Common myeloid progenitor, CD34-positive (primary cell): ENCODE measurements at regions not wholly inside any gene's neighbourhood (a gene's known extent, or its start where the extent isn't known, plus 50 kb on each side); places are given as distances from the start of the nearest gene placed in this dataset.
"Not testable (repeated sequence)": the region's sequence is repeated elsewhere in the genome, so short reads cannot be mapped to it uniquely, and the experiment has no call there.

Experiments used
- CTCF ChIA-PET: fragments of 350-600 bp; sonication (Branson Sonifier 250); formaldehyde crosslinking; loops from one replicate; lab custom pipeline; 2021; ENCODE audit warnings: antibody characterized with exemption; lab: Charles Lee
- POLR2A ChIA-PET: fragments of 350-600 bp; sonication (Branson Sonifier 250); formaldehyde crosslinking; loops from one replicate; lab custom pipeline; 2021; ENCODE audit warnings: antibody characterized with exemption; lab: Charles Lee
- DNase-seq, 3 donors: peaks; one replicate each; pipeline versions ENCODE4 v3.0.0 to v3.0.0-alpha.2; 2013
- H3K27ac ChIP-seq, 2 experiments: 1 replicate in 1 of 2; 2 replicates in 1 of 2; pipeline ENCODE4 v1.7.0; 2013; ENCODE audit warnings: inconsistent platforms in 2 of 2, low read length in 2 of 2, mild to moderate bottlenecking in 2 of 2, low read depth in 1 of 2, moderate library complexity in 1 of 2; ENCODE audit not compliant: severe bottlenecking in 2 of 2, insufficient read depth in 1 of 2, poor library complexity in 1 of 2
- H3K27me3 ChIP-seq, 5 experiments: replicated peaks in 2 of 5; 1 replicate in 3 of 5; 2 replicates in 2 of 5; pipeline versions ENCODE4 v1.6.1 to v1.7.0; 2013; ENCODE audit warnings: low read length in 4 of 5, mild to moderate bottlenecking in 2 of 5, moderate library complexity in 2 of 5, inconsistent platforms in 1 of 5; ENCODE audit not compliant: insufficient read depth in 5 of 5, control insufficient read depth in 4 of 5
- H3K36me3 ChIP-seq, 4 experiments: 1 replicate in 2 of 4; 2 replicates in 2 of 4; pipeline versions ENCODE4 v1.6.1 to v1.7.0; 2013; ENCODE audit warnings: low read length in 3 of 4, control low read depth in 1 of 4, mild to moderate bottlenecking in 1 of 4; ENCODE audit not compliant: control insufficient read depth in 4 of 4, insufficient read depth in 4 of 4
- H3K4me1 ChIP-seq, 4 experiments: 1 replicate in 3 of 4; 2 replicates in 1 of 4; pipeline versions ENCODE4 v1.6.1 to v1.7.1; 2013; ENCODE audit warnings: low read length in 3 of 4, mild to moderate bottlenecking in 3 of 4, control low read depth in 1 of 4, inconsistent platforms in 1 of 4, moderate library complexity in 1 of 4; ENCODE audit not compliant: control insufficient read depth in 4 of 4, insufficient read depth in 4 of 4; ENCODE audit errors: control extremely low read depth in 1 of 4
- H3K4me3 ChIP-seq, 7 experiments: 1 replicate in 4 of 7; 2 replicates in 3 of 7; pipeline versions ENCODE4 v1.5.1 to v1.7.0; 2013; ENCODE audit warnings: mild to moderate bottlenecking in 7 of 7, low read length in 6 of 7, moderate library complexity in 6 of 7, inconsistent platforms in 2 of 7, low read depth in 2 of 7, control low read depth in 1 of 7; ENCODE audit not compliant: insufficient read depth in 4 of 7, control insufficient read depth in 1 of 7; ENCODE audit errors: extremely low read depth in 1 of 7
- H3K9me3 ChIP-seq, 5 experiments: 1 replicate in 4 of 5; 2 replicates in 1 of 5; pipeline versions ENCODE4 v1.6.1 to v1.7.1; 2013; ENCODE audit warnings: low read length in 4 of 5, mild to moderate bottlenecking in 2 of 5, inconsistent platforms in 1 of 5, low read depth in 1 of 5, moderate library complexity in 1 of 5; ENCODE audit not compliant: control insufficient read depth in 4 of 5, insufficient read depth in 2 of 5; ENCODE audit errors: control extremely low read depth in 1 of 5
- WGBS: methylation state at CpG from one replicate; pipeline ENCODE4 v1.1.5; 2013; ENCODE audit not compliant: insufficient coverage; 5-methylcytosine and 5-hydroxymethylcytosine counted together

GRCh38 chr9:109997682-109998081 is 210.3 kb downstream of the C9orf152 start:
- H3K27ac ChIP-seq: no peak overlapping the region
- 73% methylated on average over 4 of the region's 4 CpGs for WGBS
- H3K27me3 ChIP-seq: no peaks in the 10 kb centered on the region
- ChIA-PET CTCF (no interaction called here), POLR2A (no interaction called here)
- no peaks in the 10 kb centered on the region for H3K36me3 ChIP-seq
- DNase-seq: no peak
- no peaks in the 10 kb centered on the region for H3K4me1 ChIP-seq
- no peaks in the 10 kb centered on the region for H3K9me3 ChIP-seq
- no peak overlapping the region for H3K4me3 ChIP-seq

GRCh38 chr9:110005521-110005920 is 202.4 kb downstream of the C9orf152 start:
- POLR2A ChIA-PET: interaction anchor here (0.6 kb wide), 1 partner anchor 42 kb away, joined by 3 read pairs; no protein-coding TSS in a partner anchor
- H3K36me3 ChIP-seq, H3K9me3 ChIP-seq, CTCF ChIA-PET, H3K27ac ChIP-seq, H3K4me1 ChIP-seq, DNase-seq, H3K27me3 ChIP-seq, H3K4me3 ChIP-seq: not testable (repeated sequence)
- WGBS: 83% methylated on average over 2 of the region's 8 CpGs

GRCh38 chr9:110006657-110007056 is 201.3 kb downstream of the C9orf152 start:
- ChIA-PET CTCF (interaction anchor here (0.8 kb wide), 1 partner anchor 148 kb away, joined by 3 read pairs; no protein-coding TSS in a partner anchor), POLR2A (no interaction called here)
- H3K36me3 ChIP-seq: no peaks in the 10 kb centered on the region
- DNase-seq: no peak
- H3K9me3 ChIP-seq: no peaks in the 10 kb centered on the region
- no peak overlapping the region for H3K27ac ChIP-seq
- H3K4me1 ChIP-seq: no peaks in the 10 kb centered on the region
- H3K4me3 ChIP-seq: no peak overlapping the region
- peaks cover 0 to 4% (median 0%) of the 10 kb centered on the region in 5 experiments for H3K27me3 ChIP-seq
- WGBS: 80% methylated on average over 1 of the region's 2 CpGs

GRCh38 chr9:110007477-110008270 is 200.3 kb downstream of the C9orf152 start:
- CTCF ChIA-PET: no interaction called here

GRCh38 chr9:110008663-110009062 is 199.3 kb downstream of the C9orf152 start:
- Histone ChIP-seq H3K27me3 (peaks cover 0 to 8% (median 0%) of the 10 kb centered on the region in 5 experiments), H3K4me1 (no peaks in the 10 kb centered on the region), H3K27ac (no peak overlapping the region), H3K4me3 (no peak overlapping the region), H3K36me3 (no peaks in the 10 kb centered on the region), H3K9me3 (no peaks in the 10 kb centered on the region)
- POLR2A ChIA-PET: no interaction called here
- no peak for DNase-seq
- 85% methylated on average over 1 of the region's 1 CpG for WGBS
- CTCF ChIA-PET: no interaction called here

More at GRCh38 chr9:110007477-110008270, 200.3 kb downstream of the C9orf152 start:
- H3K27me3 ChIP-seq: peaks cover 0 to 4% (median 0%) of the 10 kb centered on the region in 5 experiments
- POLR2A ChIA-PET: no interaction called here
- H3K4me1 ChIP-seq: no peaks in the 10 kb centered on the region
- no peaks in the 10 kb centered on the region for H3K36me3 ChIP-seq
- 78% methylated on average over 3 of the region's 3 CpGs for WGBS
- H3K27ac ChIP-seq: no peak overlapping the region
- DNase-seq: no peak
- H3K4me3 ChIP-seq: no peak overlapping the region
- no peaks in the 10 kb centered on the region for H3K9me3 ChIP-seq

- Histone ChIP-seq H3K4me3 (no peak overlapping the region), H3K27ac (no peak overlapping the region), H3K9me3 (no peaks in the 10 kb centered on the region), H3K4me1 (no peaks in the 10 kb centered on the region), H3K27me3 (peaks cover 0 to 8% (median 2%) of the 10 kb centered on the region in 5 experiments), H3K36me3 (no peaks in the 10 kb centered on the region)
- ChIA-PET POLR2A (interaction anchor here (0.6 kb wide), 1 partner anchor 494 kb away, joined by 3 read pairs; no protein-coding TSS in a partner anchor), CTCF (no interaction called here)
- 98% methylated on average over 9 of the region's 12 CpGs for WGBS
- DNase-seq: no peak
These were observed 196.2 kb downstream of the C9orf152 start for GRCh38 chr9:110011628-110012320.

GRCh38 chr9:110013064-110013463 is 194.9 kb downstream of the C9orf152 start:
- Histone ChIP-seq H3K36me3 (no peaks in the 10 kb centered on the region), H3K9me3 (no peaks in the 10 kb centered on the region), H3K4me1 (no peaks in the 10 kb centered on the region), H3K27me3 (peaks cover 0 to 7% (median 2%) of the 10 kb centered on the region in 5 experiments), H3K4me3 (no peak overlapping the region), H3K27ac (no peak overlapping the region)
- ChIA-PET CTCF (no interaction called here), POLR2A (no interaction called here)
- WGBS: no CpG with 5 or more reads among the region's 1 CpG
- DNase-seq: no peak
